SHP77 treated with DMSO at 0.1 percent for 48 hours (cell line): ENCODE measurements at regions not wholly inside any gene's neighbourhood (a gene's known extent, or its start where the extent isn't known, plus 50 kb on each side); places are given as distances from the start of the nearest gene placed in this dataset.

Experiments used
- DNase-seq: peaks from one replicate; lab custom pipeline; 2025; lab: John Stamatoyannopoulos, UW

DNA sequence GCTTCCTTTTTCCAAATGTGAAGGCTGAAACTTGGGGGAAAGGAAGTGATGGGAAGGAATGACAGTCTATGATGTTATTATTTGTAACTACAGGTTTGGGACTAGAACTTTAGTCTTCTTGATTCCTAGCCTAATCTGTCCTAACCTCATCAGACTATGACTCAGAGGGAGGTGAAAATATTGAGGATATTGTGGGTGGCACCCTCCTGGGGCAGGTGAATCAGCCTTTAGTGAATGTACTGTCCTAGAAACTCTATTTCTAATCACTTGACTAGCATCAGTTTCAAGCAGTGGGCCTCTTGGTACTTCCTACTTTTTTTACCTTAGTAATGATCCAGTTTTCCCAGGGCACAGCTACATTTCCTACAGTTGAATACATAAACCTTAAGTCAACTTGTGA lies 829.0 kb upstream of the API5 start:
- no peak for DNase-seq

DNA sequence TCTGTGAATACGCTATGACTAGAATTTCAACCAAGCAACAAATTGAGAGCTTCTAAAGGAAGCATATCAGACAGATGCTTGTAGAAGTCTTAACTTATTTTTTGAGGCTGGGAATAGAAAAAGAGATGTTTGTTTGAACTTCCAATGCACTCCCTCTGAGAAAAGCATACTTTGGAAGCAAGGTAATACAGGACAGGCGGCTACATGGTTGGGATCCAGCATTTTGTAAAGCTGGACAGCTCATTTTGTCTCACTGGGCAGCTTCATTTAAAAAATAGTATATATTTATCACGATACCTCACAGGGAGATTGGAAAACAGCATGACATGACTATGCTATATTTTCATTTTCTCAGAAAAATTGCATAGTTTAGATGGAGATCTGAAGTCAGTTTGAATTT lies 821.3 kb upstream of the API5 start:
- DNase-seq = no peak

DNA sequence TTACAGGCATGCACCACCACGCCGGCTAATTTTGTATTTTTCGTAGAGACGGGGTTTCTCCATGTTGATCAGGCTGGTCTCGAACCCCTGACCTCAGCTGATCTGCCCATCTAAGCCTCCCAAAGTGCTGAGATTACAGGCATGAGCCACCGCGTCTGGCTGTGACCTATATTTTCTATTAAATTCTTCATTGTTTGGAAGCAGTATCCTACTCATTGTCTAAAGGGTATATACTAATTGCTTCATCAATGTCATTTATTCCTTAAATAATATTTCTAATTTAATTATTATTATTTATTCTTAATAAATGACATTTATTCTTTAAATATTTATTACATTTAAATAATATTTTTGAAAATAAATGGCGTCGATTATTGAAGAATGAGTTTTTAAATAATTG lies 817.3 kb upstream of the API5 start:
- no peak for DNase-seq

DNA sequence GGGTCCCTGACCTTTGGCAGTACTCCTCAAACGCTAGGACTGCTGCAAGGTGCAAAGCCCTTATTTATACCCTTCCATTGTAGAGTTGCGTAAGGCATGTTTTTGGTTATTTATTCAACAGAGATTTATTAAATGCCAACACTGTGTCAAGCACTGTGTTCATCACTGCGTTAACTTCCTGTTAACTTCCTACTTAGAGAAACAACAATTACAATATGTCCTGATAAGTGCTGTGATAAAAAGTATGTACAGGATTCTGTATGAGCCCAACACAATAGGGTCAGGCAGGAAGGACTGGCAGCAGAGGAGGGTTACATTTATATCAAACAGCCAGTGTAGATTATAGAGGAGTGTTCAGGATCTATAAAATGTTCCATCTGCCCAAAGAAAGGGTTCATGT lies 812.8 kb upstream of the API5 start:
- DNase-seq = no peak

DNA sequence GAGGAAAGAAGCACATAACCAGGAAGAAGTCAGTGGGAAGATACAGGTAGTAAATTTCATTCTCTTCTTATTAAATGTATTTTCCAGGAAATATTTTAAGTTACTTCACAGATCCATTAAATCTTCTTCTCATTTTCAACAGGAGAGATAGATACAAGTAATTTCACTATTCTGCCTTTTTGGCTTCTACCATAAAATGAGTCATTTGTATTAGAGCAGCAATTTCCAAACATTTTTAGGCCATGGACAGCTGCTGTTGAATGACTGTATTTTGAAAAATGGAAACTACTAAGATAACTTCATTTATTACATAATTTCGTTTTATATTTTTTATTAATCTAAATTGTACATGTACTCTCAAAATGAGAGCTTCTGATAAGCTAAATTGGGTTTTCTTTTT lies 809.6 kb upstream of the API5 start:
- no peak for DNase-seq

DNA sequence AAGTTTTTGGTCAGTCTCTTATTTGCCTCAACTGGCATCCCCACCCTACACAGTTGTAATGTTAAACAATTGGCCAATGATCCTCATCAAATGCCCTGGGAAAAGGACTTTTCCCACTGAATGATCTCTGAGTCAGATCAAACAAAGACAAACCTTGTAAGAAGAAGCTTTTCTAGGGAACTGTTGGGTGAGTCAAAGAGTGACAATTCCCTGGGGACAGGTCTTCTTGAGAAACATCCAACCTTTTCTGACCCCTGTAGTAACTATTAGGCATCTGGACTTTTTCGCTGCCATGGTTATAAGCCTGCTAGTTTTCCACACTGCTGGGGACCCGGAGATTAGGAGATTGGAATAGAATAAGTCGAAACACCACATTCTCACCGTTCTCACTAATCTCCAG lies 789.8 kb upstream of the API5 start:
- DNase-seq = no peak

DNA sequence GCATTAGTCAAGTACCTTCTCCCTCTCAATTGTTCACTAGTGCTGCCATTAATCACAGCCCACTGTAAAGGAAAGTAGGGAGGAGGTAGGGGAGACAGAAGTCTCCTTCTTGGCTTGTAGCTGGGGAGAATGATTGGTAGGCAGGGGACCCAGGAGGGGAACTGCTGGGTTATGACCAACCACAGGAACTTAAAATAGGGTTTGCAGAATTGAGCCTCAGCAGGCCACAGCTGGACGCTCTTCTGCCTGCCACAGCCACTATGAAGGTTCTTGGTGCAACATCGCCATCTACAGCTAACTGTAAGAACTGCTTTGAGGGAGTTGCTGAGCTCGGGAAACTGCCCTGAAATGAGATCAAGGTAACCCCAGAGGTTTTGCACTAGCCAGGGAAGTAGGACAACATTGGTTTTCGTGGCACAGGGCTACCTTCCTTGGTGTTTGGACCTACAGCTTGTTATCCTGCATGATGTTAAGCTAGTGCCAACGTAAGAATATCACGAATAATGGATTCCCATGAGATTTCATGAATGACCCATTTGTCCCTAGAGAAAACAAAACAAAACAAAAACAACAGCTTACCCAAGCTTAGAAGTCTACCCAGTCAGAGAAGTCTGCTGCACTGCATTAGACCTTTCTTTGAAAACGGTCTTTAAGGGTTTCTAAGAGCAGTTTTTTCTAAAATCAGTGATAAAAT lies 787.1 kb upstream of the API5 start:
- peak; percentile 39 for DNase-seq

DNA sequence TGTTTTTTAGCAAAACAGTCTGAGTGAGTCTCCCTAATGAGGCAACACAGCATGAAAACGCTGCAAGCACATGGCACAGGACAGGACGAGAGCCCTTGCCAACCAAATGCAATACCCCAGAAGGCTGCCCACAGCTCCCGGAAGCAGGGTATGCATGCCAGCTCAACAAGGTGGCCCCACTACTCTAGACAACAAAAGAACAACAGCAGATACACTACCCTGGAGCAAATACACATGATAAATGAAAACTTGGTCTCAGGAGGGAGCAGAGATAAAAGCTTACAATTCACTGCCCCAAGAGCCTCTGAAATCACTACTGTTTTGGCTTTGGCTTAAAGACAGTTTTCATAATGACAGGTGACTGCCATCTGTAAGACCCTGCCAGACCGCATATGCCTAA lies 785.4 kb upstream of the API5 start:
- DNase-seq = no peak

DNA sequence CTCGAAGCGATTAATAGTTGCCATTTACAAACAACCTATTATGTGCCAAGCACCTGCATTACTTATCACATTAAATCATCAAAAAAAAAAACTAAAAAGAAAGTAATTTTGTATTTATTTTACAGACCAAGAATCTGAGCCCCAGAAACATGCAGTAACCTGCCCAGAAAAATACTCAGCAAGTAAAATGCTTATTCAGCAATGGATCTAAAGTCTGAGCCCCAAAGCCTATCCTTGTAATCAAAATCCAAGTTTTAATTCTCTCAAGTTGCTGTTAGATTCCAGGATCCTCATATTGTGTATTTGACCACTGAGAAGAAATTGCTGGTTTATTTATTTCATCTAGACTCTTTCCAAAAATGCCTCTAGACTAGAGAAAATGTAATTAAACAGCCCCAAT lies 783.3 kb upstream of the API5 start:
- DNase-seq = no peak

DNA sequence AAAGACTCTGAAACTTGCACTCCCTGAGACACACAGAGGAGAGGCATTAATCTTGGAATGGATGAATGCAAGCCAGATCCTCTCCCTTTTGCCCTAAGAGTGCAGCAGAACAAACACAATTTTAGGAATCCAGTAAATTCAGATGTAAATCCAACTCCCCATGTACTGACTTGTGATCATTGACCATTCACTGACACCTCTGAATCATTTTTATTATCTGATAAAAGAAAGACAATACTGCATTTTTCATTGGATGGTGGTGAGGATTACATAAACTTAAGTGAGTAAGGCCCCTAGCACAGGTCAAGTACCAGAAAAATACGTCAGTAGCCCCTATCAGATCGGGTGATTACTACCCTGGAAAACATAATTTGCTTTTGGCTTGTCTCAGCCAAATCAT lies 782.9 kb upstream of the API5 start:
- DNase-seq = no peak

DNA sequence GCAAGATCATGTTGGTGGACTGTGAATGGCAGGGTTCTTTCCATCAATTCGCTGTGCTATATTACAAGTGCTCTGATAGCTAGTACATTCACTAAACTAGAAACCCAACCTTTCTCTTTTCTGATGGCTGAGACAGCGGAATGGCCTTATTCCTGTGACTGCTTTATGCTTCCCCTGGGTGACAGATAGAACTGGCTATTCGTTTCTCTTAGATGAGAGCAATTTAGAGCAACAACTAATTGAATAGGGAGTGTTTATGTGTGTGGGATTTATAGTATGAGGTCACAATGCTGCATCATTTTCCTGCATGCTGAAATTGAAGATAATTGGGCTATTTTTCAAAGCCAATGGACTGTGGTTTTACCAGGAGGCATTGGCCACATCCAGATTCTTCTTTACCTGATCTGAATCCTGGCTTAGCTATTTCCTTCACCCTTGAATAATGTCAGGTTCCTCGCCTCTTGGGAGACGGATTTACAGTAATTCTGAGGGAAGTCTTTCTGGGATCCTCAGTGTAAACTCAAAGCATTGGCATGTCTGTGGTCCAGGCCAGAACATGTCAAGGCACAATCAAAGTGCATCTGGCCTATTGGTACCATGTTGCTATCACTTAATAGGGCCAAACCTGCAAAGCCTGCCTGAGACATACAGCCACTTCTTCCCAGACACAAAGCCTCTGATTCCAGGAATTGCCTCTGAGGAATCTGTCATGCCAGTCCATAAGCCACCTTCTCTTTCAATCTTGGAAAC lies 775.0 kb upstream of the API5 start:
- DNase-seq = no peak

DNA sequence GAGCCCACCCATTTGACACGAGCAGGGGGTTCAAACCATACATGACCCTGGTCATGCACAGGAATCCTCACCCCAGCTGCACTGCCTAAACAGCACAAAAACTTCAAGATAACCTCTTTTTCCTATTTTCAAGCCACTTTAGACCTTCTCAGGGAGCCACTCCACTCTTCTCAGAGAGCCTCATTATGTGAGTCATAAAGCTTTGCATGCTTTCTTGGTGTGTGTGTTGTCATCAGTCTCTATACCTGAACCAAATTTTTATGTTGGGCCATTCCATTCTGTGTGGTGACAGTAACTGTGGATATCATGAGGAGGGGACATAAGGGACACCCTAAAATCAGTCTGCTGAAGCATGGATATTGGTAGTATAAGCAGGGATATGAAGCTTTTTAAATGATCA lies 769.5 kb upstream of the API5 start:
- DNase-seq = no peak

DNA sequence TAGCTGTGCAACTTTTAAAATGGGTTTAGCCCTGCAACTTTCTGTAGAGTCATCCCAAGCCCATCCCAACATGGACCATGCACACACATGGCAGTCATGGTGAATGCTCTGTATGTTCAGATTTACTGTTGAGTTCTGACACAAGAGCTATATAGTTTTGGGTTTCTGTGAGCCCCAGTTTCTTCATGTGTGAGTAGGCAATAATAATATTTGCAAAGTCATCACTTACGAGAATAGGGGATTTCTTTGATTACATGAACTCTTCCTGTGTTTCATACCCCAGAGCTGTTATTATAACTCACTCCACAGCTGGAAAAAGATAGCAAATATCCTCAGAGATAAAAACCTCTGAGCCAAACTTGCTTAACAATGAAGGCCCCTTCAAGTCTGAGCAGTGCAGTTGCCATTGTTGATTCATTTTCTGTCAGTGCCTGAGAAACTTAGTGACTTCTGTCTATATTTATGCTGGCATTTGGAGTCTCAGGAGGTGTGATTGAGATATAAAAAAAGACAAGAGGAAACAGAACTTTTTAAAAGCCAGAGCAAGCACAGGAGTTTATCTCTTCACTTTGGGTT lies 767.9 kb upstream of the API5 start:
- DNase-seq = no peak

DNA sequence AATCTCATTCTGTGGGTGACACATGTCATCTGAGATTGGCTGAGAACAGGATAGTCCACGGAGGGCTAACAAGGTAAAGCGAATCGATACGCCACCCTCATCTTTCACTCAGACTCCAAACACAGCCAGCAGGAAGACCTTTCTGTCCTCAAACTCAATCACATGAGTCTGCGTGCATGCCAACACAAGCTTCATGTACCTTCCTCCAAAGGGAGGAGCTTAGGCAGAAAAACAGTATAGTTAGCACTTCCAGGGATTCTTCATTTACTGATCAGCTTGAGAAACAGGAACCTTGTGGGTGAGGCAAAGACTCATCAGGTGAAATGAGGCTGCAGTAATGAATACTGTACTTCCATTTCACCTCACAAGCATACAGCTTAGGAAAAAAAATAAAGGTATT lies 767.1 kb upstream of the API5 start:
- DNase-seq = no peak

DNA sequence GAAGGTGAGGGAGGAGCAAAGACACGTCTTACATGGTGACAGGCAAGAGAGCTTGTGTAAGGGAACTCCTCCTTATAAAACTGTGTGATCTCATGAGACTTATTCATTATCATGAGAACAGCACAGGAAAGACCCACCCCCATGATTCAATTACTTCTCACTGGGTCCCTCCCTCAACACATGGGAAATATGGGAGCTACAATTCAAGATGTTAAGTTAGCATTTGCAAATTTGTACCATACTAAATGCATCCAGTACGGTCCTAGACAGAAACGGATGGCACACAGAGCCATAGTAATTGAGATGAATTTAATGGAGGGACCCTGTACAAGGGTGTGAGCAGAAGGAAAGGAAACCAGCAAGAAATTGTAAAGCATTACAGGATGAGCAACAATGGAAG lies 765.8 kb upstream of the API5 start:
- no peak for DNase-seq

DNA sequence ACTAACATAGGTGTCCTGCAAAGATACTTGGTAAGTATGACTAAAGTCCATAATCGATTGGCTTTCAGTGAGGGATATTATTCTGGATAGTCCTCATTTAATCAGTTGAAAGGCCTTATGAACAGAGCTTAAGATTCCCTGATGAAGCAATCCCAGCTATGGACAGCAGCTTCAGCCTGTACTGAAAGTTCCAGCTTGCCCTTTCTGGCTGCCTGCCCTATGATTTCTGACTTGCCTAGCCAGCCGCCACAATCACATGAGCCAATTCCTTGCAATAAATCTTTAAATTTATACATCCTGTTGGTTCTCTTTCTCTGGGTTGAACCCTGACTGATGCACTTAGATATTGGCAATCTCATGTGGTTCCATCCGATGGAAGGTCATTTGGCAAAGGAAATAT lies 759.0 kb upstream of the API5 start:
- DNase-seq = no peak

DNA sequence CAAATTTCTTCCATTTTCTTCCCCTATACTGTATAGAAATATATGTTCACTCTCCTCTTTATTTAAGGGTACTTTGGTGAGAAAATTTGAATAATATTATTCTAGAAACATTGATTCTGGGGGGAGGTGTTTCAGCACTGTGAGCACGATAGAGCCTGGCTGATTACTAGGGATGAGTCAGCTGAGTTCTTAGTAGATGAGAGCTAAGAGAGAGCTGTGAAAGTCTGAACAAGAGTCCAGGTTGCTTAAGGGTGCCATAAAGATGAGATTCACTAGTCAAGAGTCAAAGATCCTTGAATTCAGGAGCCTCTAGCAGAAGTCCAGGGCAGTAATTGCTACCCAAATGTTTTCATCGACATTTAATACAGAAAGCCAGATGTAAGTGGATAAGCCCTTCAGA lies 756.6 kb upstream of the API5 start:
- no peak for DNase-seq

DNA sequence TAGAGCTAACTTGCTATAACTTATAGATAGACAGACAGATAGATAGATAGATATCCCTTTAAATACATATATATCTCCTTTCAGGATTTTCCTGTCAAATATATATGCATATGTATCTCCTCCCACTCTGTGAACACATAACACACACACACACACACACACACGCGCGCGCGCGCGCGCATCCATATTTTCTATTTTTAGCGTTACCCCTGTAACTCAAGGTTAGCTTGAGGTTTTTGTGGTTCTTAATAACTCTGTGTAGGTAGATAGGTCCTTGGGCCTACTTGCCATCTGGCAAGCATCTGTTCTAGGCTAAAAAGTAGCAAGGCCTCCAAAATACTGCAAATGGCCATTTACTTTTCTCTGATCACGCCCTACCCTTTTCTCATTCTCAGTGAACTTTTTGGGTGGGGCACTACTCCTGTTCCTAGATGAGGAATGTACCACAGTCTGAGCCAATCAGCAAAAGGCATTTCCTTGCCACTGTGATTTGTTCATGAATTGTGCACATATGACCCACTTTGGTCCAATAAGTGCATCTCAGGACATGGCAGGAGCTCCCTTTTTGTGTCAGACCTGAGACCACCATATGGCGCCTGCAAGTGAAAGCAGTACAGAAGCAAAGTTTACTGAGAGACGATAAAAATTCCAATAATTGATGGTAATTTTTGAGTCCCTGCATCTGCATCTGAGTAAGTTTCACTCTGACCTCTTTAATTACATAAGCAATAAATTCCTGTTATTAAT lies 740.5 kb upstream of the API5 start:
- DNase-seq = no peak

DNA sequence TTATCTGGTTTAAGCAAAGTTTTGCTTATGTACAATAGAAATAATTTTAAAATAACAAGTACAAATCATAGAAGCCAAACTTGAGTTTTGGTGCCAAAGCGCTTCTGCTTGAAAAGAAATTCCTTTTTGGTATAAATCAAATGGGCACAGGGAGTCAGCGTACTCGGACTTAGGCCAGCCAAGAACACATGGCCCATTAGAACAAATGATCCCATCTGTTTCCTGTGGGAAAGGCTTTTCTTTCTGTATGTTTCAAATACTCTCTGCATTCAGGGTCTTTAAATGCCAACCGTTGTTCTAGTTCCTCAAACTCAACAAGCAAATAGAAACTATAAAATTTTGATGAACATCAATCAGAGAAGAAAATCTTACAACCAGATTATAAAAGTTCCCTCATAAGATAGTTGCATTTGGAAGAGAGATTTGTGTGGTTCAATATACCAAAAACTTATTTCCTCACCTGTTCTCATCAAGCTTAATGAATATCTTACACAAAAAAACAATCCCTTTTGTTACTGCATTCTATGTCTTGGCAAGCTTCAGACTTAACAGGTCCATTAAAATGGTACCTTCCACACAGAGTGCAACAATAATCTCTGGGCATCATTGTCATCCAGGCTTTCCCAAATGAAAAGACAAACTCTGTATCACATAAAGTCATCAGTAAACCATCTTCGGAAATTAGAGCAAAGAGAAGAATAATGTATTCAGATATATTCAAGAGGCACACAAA lies 739.8 kb upstream of the API5 start:
- no peak for DNase-seq

DNA sequence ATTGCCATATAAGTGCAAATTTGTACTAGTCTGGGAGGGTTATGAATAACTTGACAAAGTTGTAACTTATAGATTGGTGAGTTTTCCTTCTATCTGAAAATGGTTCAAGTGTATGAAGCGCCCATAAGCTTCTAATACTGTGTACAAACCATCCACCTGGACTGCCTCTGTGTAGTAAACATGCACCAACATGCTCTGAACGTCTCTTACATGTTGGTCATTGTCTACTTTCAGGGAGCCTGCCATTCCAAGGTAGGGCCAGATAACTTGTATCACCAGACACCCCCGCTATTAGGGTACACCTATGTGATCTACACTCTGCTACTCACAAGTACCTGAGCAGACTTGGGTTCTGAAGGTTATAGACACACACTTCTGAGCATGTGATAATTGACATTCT lies 735.5 kb upstream of the API5 start:
- no peak for DNase-seq

DNA sequence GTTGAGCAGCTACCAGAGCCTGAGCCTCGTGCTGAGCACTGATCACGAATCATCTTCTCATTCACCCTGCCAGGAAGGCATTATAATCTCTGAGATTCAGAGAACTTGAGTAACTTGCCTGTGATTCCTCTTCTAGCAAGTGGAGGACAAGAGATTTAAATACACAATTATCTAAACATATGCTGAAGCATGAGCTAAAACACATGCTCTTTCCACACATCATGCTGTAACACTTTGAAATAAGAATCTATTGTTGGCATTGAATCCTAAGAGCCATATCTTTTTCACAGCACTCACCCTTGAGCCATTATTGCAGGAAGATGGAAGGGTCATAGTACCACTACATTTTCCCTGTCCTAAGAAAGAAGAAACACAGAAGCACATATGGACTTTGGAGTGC lies 722.5 kb upstream of the API5 start:
- no peak for DNase-seq

DNA sequence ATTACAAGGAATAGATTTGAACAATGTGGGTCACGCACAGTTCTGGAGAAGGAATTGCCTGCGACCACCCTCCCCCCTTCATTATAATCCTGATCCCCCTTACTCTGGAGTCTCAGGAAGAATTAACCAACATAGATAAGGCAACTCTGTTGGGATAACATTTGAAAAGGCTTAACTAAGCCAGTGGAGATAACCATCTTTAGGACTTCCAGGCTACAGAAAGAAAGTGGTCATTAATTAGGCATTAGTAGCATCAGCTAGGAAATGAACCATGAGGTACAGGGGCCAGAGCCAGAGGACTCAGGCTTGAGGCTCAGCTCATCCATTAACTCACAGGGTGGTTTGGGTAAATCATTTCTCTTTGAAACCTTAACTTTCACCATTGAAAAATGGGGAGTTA lies 720.0 kb upstream of the API5 start:
- no peak for DNase-seq
